GM21447 (cell line): ENCODE measurements at regions not wholly inside any gene's neighbourhood (a gene's known extent, or its start where the extent isn't known, plus 50 kb on each side); places are given as distances from the start of the nearest gene placed in this dataset.

Source experiments
- ATAC-seq: cut with Tn5 transposase; IDR thresholded peaks from one replicate; pipeline ENCODE4 v1.9.1; 2021; ENCODE audit not compliant: unreplicated experiment

GRCh38 chrX:39950018-39950688 lies 147.6 kb downstream of the BCOR start:
- no peak for ATAC-seq

- no peak for ATAC-seq
These were observed 144.8 kb downstream of the BCOR start for GRCh38 chrX:39952989-39953388.

- no peak for ATAC-seq
These were observed 143.9 kb downstream of the BCOR start for GRCh38 chrX:39953879-39954278.

- no peak for ATAC-seq
These were observed 142.9 kb downstream of the BCOR start for GRCh38 chrX:39954851-39955250.

GRCh38 chrX:39955625-39956024 lies 142.1 kb downstream of the BCOR start:
- ATAC-seq: no peak

GRCh38 chrX:39956803-39957394 lies 140.9 kb downstream of the BCOR start:
- no peak for ATAC-seq

GRCh38 chrX:39957816-39958566 lies 139.8 kb downstream of the BCOR start:
- ATAC-seq: no peak

- ATAC-seq: no peak
These were observed 138.9 kb downstream of the BCOR start for GRCh38 chrX:39958850-39959249.

GRCh38 chrX:39960219-39960618 lies 137.5 kb downstream of the BCOR start:
- ATAC-seq: no peak

- no peak for ATAC-seq
These were observed 136.3 kb downstream of the BCOR start for GRCh38 chrX:39961441-39961840.

GRCh38 chrX:39965051-39965573 lies 132.6 kb downstream of the BCOR start:
- no peak for ATAC-seq

- ATAC-seq: no peak
These were observed 131.6 kb downstream of the BCOR start for GRCh38 chrX:39966176-39966575.

- no peak for ATAC-seq
These were observed 130.4 kb downstream of the BCOR start for GRCh38 chrX:39967348-39967747.

- ATAC-seq: no peak
These were observed 128.5 kb downstream of the BCOR start for GRCh38 chrX:39969099-39969818.

- ATAC-seq: no peak
These were observed 127.8 kb downstream of the BCOR start for GRCh38 chrX:39969819-39970504.

- ATAC-seq: no peak
These were observed 126.0 kb downstream of the BCOR start for GRCh38 chrX:39971760-39972159.

GRCh38 chrX:39972340-39972739 lies 125.4 kb downstream of the BCOR start:
- ATAC-seq: no peak

- ATAC-seq: no peak
These were observed 123.9 kb downstream of the BCOR start for GRCh38 chrX:39973810-39974209.

GRCh38 chrX:39974270-39974669 lies 123.5 kb downstream of the BCOR start:
- no peak for ATAC-seq

- no peak for ATAC-seq
These were observed 122.4 kb downstream of the BCOR start for GRCh38 chrX:39975101-39975925.
